SK-N-SH (cell line): ENCODE measurements at regions not wholly inside any gene's neighbourhood (a gene's known extent, or its start where the extent isn't known, plus 50 kb on each side); places are given as distances from the start of the nearest gene placed in this dataset.

Experiments
- CTCF ChIA-PET: fragments of 300-600, 350-600 bp; formaldehyde crosslinking; extraction: SDS; loops from one replicate; lab custom pipeline; 2021; lab: Yijun Ruan, JAX
- POLR2A ChIA-PET: fragments of 350-600 bp; sonication (Branson Sonifier 250); formaldehyde crosslinking; extraction: SDS; loops from one replicate; lab custom pipeline; 2020; ENCODE audit warnings: antibody characterized with exemption, inconsistent platforms; lab: Yijun Ruan, JAX
- DNase-seq: peaks from one replicate; pipeline ENCODE4 v3.0.0; 2012
- H2AFZ ChIP-seq: fragments of 200-600 bp; sonication (generic); 2 replicates; pipeline ENCODE4 v1.8.1; 2016; ENCODE audit warnings: antibody characterized with exemption, mild to moderate bottlenecking, low read depth
- H3F3A ChIP-seq: fragments of 200-600 bp; sonication (generic); replicated peaks from 2 replicates; pipeline ENCODE3; 2016; ENCODE audit warnings: antibody characterized with exemption, mild to moderate bottlenecking; ENCODE audit not compliant: insufficient read depth
- H3K27ac ChIP-seq, 2 experiments: fragments of 200-500 bp in 1 of 2; fragments of 200-600 bp in 1 of 2; sonication (Bioruptor generic) in 1 of 2; sonication (generic), shearing (Covaris generic) in 1 of 2; 2 replicates each; pipeline versions ENCODE4 v1.5.1 to v1.6.1; 2014 to 2016; ENCODE audit warnings: low read depth in 2 of 2, inconsistent platforms in 1 of 2, low read length in 1 of 2, mild to moderate bottlenecking in 1 of 2, mixed read lengths in 1 of 2
- H3K27me3 ChIP-seq: fragments of 200-600 bp; sonication (generic), shearing (Covaris generic); 2 replicates; pipeline ENCODE4 v1.6.1; 2016; ENCODE audit warnings: mixed run types; ENCODE audit not compliant: insufficient read depth
- H3K36me3 ChIP-seq, 2 experiments: fragments of 200-500 bp in 1 of 2; fragments of 200-600 bp in 1 of 2; sonication (Bioruptor generic) in 1 of 2; sonication (generic) in 1 of 2; replicated peaks in 1 of 2; 2 replicates each; pipeline versions ENCODE3 to v1.5.1; 2014 to 2016; ENCODE audit warnings: low read length in 1 of 2, mild to moderate bottlenecking in 1 of 2; ENCODE audit not compliant: insufficient read depth in 2 of 2, control insufficient read depth in 1 of 2
- H3K4me1 ChIP-seq, 2 experiments: fragments of 200-500 bp in 1 of 2; fragments of 200-600 bp in 1 of 2; sonication (Bioruptor generic) in 1 of 2; sonication (generic), shearing (Covaris generic) in 1 of 2; 2 replicates each; pipeline versions ENCODE4 v1.5.1 to v1.6.1; 2014 to 2016; ENCODE audit warnings: low read depth in 1 of 2, low read length in 1 of 2, mixed run types in 1 of 2; ENCODE audit not compliant: insufficient read depth in 2 of 2, control insufficient read depth in 1 of 2
- H3K4me2 ChIP-seq: fragments of 200-600 bp; sonication (generic), shearing (Covaris generic); 2 replicates; pipeline ENCODE4 v1.6.1; 2017; ENCODE audit warnings: mixed run types
- H3K4me3 ChIP-seq, 2 experiments: fragments of 200-500 bp in 1 of 2; fragments of 200-600 bp in 1 of 2; sonication (Bioruptor generic) in 1 of 2; sonication (generic), shearing (Covaris generic) in 1 of 2; 2 replicates each; pipeline versions ENCODE4 v1.5.1 to v1.8.1; 2014 to 2016; ENCODE audit warnings: low read depth in 2 of 2, inconsistent platforms in 1 of 2, low read length in 1 of 2, mild to moderate bottlenecking in 1 of 2, mixed read lengths in 1 of 2, moderate library complexity in 1 of 2
- H3K79me2 ChIP-seq: fragments of 200-600 bp; sonication (generic); 2 replicates; pipeline ENCODE4 v1.8.1; 2017; ENCODE audit warnings: mild to moderate bottlenecking; ENCODE audit not compliant: insufficient read depth
- H3K9ac ChIP-seq: fragments of 200-600 bp; sonication (generic); 2 replicates; pipeline ENCODE4 v1.6.1; 2017; ENCODE audit warnings: mixed run types
- H3K9me2 ChIP-seq: fragments of 200-600 bp; sonication (generic); 2 replicates; pipeline ENCODE4 v1.6.1; 2017; ENCODE audit warnings: mixed run types
- H3K9me3 ChIP-seq: fragments of 200-600 bp; sonication (generic); 2 replicates; pipeline ENCODE4 v1.6.1; 2017; ENCODE audit warnings: mixed run types, mild to moderate bottlenecking, moderate library complexity
- H4K20me1 ChIP-seq: fragments of 200-600 bp; sonication (generic); 2 replicates; pipeline ENCODE4 v1.6.1; 2017; ENCODE audit warnings: mild to moderate bottlenecking, mixed run types; ENCODE audit not compliant: insufficient read depth
- CTCF ChIP-seq: fragments of 200-600 bp; sonication (generic); IDR thresholded peaks from 2 replicates; pipeline ENCODE4 v1.6.1; 2017; ENCODE audit warnings: antibody characterized with exemption, mild to moderate bottlenecking, moderate library complexity
- EP300 ChIP-seq, 2 experiments: IDR thresholded peaks; 2 replicates each; pipeline versions ENCODE4 v1.4.0 to v1.6.1; 2012; ENCODE audit warnings: borderline replicate concordance in 1 of 2, low read depth in 1 of 2, low read length in 1 of 2
- FOSL2 ChIP-seq: IDR thresholded peaks from 2 replicates; pipeline ENCODE4 v1.4.0; 2012; ENCODE audit warnings: low read depth, mild to moderate bottlenecking, moderate library complexity, borderline replicate concordance
- FOXJ3 ChIP-seq: sonication (generic); formaldehyde crosslinking; IDR thresholded peaks from 2 replicates; pipeline ENCODE4 v1.5.1; 2020; ENCODE audit warnings: mild to moderate bottlenecking, missing genetic modification reagents
- GABPA ChIP-seq: IDR thresholded peaks from 2 replicates; pipeline ENCODE4 v1.4.0; 2012; ENCODE audit warnings: low read depth, mild to moderate bottlenecking
- MAX ChIP-seq: IDR thresholded peaks from 2 replicates; pipeline ENCODE4 v1.4.0; 2012; ENCODE audit warnings: low read depth
- MXI1 ChIP-seq: IDR thresholded peaks from 2 replicates; pipeline ENCODE4 v1.6.1; 2012; ENCODE audit warnings: mild to moderate bottlenecking, low read depth, low read length, improper control_type of control experiment
- NFIC ChIP-seq: IDR thresholded peaks from 2 replicates; pipeline ENCODE4 v1.4.0; 2012; ENCODE audit warnings: borderline replicate concordance
- NRF1 ChIP-seq: IDR thresholded peaks from 2 replicates; pipeline ENCODE4 v1.6.1; 2012; ENCODE audit warnings: low read depth, mild to moderate bottlenecking, low read length
- PBX3 ChIP-seq: IDR thresholded peaks from 2 replicates; pipeline ENCODE4; 2012
- POLR2AphosphoS5 ChIP-seq: IDR thresholded peaks from 2 replicates; pipeline ENCODE4 v1.6.1; 2012; ENCODE audit warnings: low read depth, low read length
- REST ChIP-seq: IDR thresholded peaks from 2 replicates; pipeline ENCODE4 v1.6.1; 2012; ENCODE audit warnings: mild to moderate bottlenecking, low read depth, low read length, moderate library complexity
- TAF1 ChIP-seq: IDR thresholded peaks from 2 replicates; pipeline ENCODE4 v1.6.1; 2012; ENCODE audit warnings: low read depth, mild to moderate bottlenecking, low read length, moderate library complexity, borderline replicate concordance
- TEAD4 ChIP-seq: IDR thresholded peaks from 2 replicates; pipeline ENCODE4 v1.4.0; 2012; ENCODE audit warnings: mild to moderate bottlenecking, borderline replicate concordance; ENCODE audit not compliant: insufficient read depth
- USF1 ChIP-seq: IDR thresholded peaks from 2 replicates; pipeline ENCODE4 v1.4.0; 2012; ENCODE audit warnings: low read depth, borderline replicate concordance
- USF2 ChIP-seq: fragments of 150-350 bp; IDR thresholded peaks from 2 replicates; pipeline ENCODE4 v1.6.1; 2017; ENCODE audit warnings: antibody characterized with exemption, low read length, low read depth, borderline replicate concordance
- YY1 ChIP-seq: IDR thresholded peaks from 2 replicates; pipeline ENCODE4 v1.4.0; 2012; ENCODE audit warnings: low read depth, mild to moderate bottlenecking
- whole genome bisulfite sequencing: methylation state at CpG from one replicate; pipeline ENCODE4 v1.1.6; 2017; ENCODE audit warnings: low lambda C conversion rate; 5-methylcytosine and 5-hydroxymethylcytosine counted together

- no peaks in the 10 kb centered on the region for H4K20me1 ChIP-seq
- no peak overlapping the region for H3K4me3 ChIP-seq
- H3K9me2 ChIP-seq = no peaks in the 10 kb centered on the region; the same call in 1 of the 2 replicates
- 0% methylated on average over 1 of the region's 1 CpG for WGBS
- no peaks in the 10 kb centered on the region for H3K27me3 ChIP-seq
- CTCF ChIA-PET = no interaction called here
- no peaks in the 10 kb centered on the region for H3F3A ChIP-seq
- no peaks in the 10 kb centered on the region for H3K4me1 ChIP-seq
- POLR2A ChIA-PET = no interaction called here
- H3K9me3 ChIP-seq = no peaks in the 10 kb centered on the region
- TF ChIP-seq USF1 = no peak
- TF ChIP-seq TEAD4 = no peak
- no peak for TF ChIP-seq CTCF
- TF ChIP-seq USF2 = no peak
- no peak overlapping the region for H3K4me2 ChIP-seq
- DNase-seq = no peak
- H3K36me3 ChIP-seq = no peaks in the 10 kb centered on the region
- peak overlapping the region; percentile 12; the same call in 1 of the 2 replicates for H2AFZ ChIP-seq
- no peak overlapping the region for H3K27ac ChIP-seq
- no peak overlapping the region for H3K9ac ChIP-seq
- no peaks in the 10 kb centered on the region for H3K79me2 ChIP-seq
These were observed 134.5 kb upstream of the KCND2 start for GRCh38 chr7:120138497-120138896.

- Histone ChIP-seq H3K27ac (no peak overlapping the region), H3K27me3 (0 out of 2 replicates have a peak, but pooled peaks cover 4% of the 10 kb centered on the region), H4K20me1 (no peaks in the 10 kb centered on the region), H3K36me3 (no peaks in the 10 kb centered on the region), H3K9ac (no peak overlapping the region), H3K4me3 (no peak overlapping the region), H3F3A (no peaks in the 10 kb centered on the region), H3K9me2 (no peaks in the 10 kb centered on the region), H2AFZ (no peak overlapping the region), H3K4me2 (no peak overlapping the region), H3K9me3 (no peaks in the 10 kb centered on the region), H3K79me2 (no peaks in the 10 kb centered on the region), H3K4me1 (no peaks in the 10 kb centered on the region)
- ChIA-PET POLR2A (no interaction called here), CTCF (no interaction called here)
- 3% methylated on average over 1 of the region's 1 CpG for WGBS
- TF ChIP-seq GABPA (no peak), REST (no peak), NFIC (no peak), EP300 (IDR thresholded peaks at IDR 0.05; ENCODE audit: borderline replicate concordance in 1 of 2, low read depth in 1 of 2, low read length in 1 of 2) (no peak), USF1 (no peak), POLR2AphosphoS5 (no peak), MAX (no peak), FOXJ3 (CRISPR knock-in tag) (no peak), MXI1 (no peak), YY1 (no peak), TAF1 (no peak), PBX3 (no peak), NRF1 (no peak), FOSL2 (no peak)
- DNase-seq = no peak
These were observed 116.5 kb upstream of the KCND2 start for GRCh38 chr7:120156476-120156875.
